HEK293T (cell line): ENCODE measurements at regions not wholly inside any gene's neighbourhood (a gene's known extent, or its start where the extent isn't known, plus 50 kb on each side); places are given as distances from the start of the nearest gene placed in this dataset.

Experiments used
- SP1 ChIP-seq: fragments of 450-650 bp; IDR thresholded peaks from 2 replicates; pipeline ENCODE4 v1.6.1; 2017
- ZNF384 ChIP-seq: fragments of 450-650 bp; IDR thresholded peaks from 2 replicates; pipeline ENCODE4 v1.6.1; 2016

DNA sequence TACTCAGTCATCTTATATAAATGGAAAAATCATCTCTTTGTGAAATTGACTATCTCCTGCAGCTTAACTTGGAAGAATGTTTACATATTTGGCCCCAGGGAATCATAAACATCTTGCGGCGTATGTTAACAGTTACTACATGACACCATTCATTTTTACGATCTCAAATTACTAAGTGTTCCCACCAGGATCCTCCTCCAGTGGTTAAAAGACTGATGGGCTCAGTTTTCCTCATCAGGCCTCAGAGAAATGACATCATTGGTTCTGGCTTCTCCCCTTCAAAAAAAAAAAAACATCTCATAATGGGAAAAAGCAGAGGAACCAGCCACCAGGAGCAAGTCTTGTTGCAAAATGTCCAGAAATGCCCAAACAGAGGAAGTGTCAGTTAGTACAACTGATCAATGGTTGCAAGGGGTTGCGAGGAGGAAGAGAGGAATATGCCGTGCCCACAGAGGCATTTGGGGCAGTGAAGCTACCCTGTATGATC lies 70.5 kb upstream of the LIPC start:
- TF ChIP-seq SP1 (no peak), ZNF384 (peak; percentile 46; the same call in 1 of the 2 replicates)
